ENCODE measurements at regions not wholly inside any gene's neighbourhood (a gene's known extent, or its start where the extent isn't known, plus 50 kb on each side); places are given as distances from the start of the nearest gene placed in this dataset.
A peak's percentile ranks its signal among the peaks of the same experiment; 100 is the strongest.
"Not testable (repeated sequence)": the region's sequence is repeated elsewhere in the genome, so short reads cannot be mapped to it uniquely, and the experiment has no call there.

DNA sequence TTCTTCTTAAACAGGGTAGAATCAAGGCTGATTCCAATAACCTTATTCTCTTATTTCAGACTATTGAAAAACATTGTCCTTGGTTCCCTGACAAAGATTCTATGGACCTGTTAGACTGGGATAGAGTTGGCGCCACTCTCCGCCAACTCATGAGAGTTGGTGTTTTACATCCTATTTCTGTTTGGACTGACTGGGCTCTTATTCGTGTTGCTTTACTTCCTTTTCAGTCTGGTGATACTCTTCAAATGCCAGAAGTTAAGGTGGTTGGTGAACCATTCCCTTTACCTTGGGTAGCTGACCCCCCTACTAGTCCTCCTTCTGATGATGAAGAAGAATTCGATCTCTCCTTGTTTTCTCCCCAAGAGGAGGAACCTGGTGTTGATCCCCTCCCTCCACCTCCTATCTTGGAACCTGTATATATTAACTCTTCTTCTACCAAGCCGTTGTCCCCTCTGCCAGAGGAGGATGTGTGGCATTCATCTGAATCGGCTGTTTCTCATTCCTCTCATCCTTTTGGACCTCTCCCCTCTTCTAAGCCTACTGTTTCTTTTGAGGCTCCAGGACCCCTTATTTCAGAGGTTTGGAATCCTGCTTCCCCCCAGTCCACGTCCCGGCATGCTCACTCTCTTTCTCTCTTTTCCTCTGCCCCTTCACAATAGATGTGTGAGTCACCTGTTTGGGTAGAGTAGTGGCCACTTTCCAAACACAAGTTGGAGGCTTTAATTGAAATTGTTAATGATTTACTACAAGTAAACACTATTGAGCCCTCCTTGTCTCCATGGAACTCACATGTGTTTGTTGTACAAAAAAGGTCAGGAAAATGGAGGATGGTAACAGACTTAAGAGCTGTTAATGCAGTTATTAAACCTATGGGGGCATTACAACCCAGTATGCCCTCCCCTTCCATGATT, 585.7 kb downstream of the NSUN3 start:
- not testable (repeated sequence) for H3K27ac ChIP-seq (ENCODE audit: low read length); H3K9me3 ChIP-seq (replicated peaks; ENCODE audit: control insufficient read depth, low read depth, low read length); DNase-seq; H3K27me3 ChIP-seq (ENCODE audit: control insufficient read depth, insufficient read depth, low read length); H3K4me3 ChIP-seq (ENCODE audit: low read length); H3K36me3 ChIP-seq (ENCODE audit: control insufficient read depth, insufficient read depth, low read length); H3K4me1 ChIP-seq (ENCODE audit: control insufficient read depth, insufficient read depth, low read length)
- 83% methylated on average over 1 of the region's 8 CpGs for WGBS (ENCODE audit: insufficient coverage)

DNA sequence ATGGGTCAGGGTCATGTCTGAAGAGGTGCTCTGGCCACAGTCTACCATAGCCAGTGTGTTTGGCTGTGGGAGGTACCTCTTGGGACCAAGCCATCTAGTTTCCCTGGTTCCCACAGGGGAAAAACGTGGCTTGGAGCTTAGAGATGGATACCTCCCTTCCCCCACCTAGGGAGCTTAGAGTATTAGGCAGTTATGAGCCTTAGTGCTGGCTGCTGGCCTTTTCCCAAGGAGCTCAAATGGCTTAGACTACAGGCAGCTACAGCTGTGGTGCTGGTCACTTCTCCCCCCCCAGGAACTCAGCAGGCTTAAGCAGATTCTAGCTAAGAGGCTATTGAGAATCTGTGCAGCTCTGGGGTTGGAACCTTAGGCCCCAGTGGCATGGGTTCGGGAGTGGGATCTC, 591.2 kb downstream of the NSUN3 start:
- no peak overlapping the region for H3K4me3 ChIP-seq (ENCODE audit: low read length)
- no peaks in the 10 kb centered on the region for H3K27me3 ChIP-seq (ENCODE audit: control insufficient read depth, insufficient read depth, low read length)
- peaks cover 7% of the 10 kb centered on the region for H3K9me3 ChIP-seq (replicated peaks; ENCODE audit: control insufficient read depth, low read depth, low read length)
- H3K27ac ChIP-seq (ENCODE audit: low read length): no peak overlapping the region
- no peaks in the 10 kb centered on the region for H3K4me1 ChIP-seq (ENCODE audit: control insufficient read depth, insufficient read depth, low read length)
- DNase-seq: no peak
- WGBS (ENCODE audit: insufficient coverage): 100% methylated on average over 1 of the region's 2 CpGs
- no peaks in the 10 kb centered on the region for H3K36me3 ChIP-seq (ENCODE audit: control insufficient read depth, insufficient read depth, low read length)

DNA sequence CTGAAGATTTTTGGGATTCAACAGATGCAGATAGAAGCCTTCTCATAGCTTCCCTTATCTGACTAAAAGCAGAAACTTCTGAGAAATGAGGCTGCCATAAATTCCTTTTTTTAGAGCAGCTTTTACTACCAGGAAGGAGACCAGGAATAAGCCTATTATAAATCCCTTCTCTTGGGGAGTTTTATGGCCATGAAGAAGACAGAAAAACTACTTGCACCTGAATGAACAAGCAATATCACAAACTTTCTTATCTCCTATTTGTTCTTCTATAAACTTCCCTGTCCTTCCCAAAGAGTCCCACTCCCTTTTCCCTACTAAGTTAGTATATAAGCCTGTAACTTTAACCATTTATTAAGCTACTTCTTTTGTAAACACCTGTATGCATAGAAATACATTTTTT, 603.1 kb downstream of the NSUN3 start:
- Histone ChIP-seq H3K27me3 (ENCODE audit: control insufficient read depth, insufficient read depth, low read length) (no peaks in the 10 kb centered on the region), H3K9me3 (replicated peaks; ENCODE audit: control insufficient read depth, low read depth, low read length) (no peaks in the 10 kb centered on the region), H3K27ac (ENCODE audit: low read length) (no peak overlapping the region), H3K4me3 (ENCODE audit: low read length) (no peak overlapping the region), H3K4me1 (ENCODE audit: control insufficient read depth, insufficient read depth, low read length) (no peaks in the 10 kb centered on the region), H3K36me3 (ENCODE audit: control insufficient read depth, insufficient read depth, low read length) (no peaks in the 10 kb centered on the region)
- no peak for DNase-seq

DNA sequence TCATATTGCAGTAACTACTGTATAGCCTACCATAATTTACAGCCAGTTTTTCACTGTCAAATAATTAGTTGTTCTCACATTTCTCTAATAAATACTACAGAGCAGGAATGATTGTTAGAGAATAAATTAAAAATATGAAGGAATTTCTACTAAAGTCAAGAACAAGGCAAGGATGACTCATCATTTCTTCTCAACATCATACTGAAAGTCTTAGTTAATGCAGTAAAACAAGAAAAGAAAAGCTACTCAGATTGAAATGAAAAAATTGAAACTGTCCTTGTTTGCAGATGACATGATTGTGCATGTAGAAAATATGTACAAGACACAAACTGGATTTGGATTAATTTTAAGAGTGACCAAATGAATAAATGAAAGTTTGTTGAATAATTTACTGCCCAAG, 608.2 kb downstream of the NSUN3 start:
- H3K36me3 ChIP-seq (ENCODE audit: control insufficient read depth, insufficient read depth, low read length): no peaks in the 10 kb centered on the region
- no peak overlapping the region for H3K27ac ChIP-seq (ENCODE audit: low read length)
- DNase-seq: no peak
- H3K4me3 ChIP-seq (ENCODE audit: low read length): no peak overlapping the region
- no peaks in the 10 kb centered on the region for H3K27me3 ChIP-seq (ENCODE audit: control insufficient read depth, insufficient read depth, low read length)
- no peaks in the 10 kb centered on the region for H3K4me1 ChIP-seq (ENCODE audit: control insufficient read depth, insufficient read depth, low read length)
- peaks cover 4% of the 10 kb centered on the region for H3K9me3 ChIP-seq (replicated peaks; ENCODE audit: control insufficient read depth, low read depth, low read length)

DNA sequence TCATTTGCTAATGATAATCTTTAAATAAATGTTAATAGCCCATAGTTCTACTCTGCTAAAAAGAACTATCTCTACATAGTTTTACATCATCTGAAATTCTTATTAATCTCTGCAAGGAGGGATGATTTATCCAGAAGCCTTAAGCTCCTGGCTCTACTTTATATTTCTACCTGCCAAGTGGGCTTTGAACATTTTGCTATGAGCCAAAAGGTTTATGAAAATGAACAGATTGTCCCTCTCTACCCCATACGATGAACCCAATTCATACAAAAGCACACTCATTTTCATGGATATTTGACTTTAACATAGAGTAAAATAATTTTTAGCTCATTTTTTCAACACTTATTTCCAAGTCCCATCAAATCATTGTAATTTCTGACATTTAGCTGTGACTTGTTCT, 611.0 kb downstream of the NSUN3 start:
- no CpG with 5 or more reads among the region's 1 CpG for WGBS (ENCODE audit: insufficient coverage)
- DNase-seq: peak; percentile 63

DNA sequence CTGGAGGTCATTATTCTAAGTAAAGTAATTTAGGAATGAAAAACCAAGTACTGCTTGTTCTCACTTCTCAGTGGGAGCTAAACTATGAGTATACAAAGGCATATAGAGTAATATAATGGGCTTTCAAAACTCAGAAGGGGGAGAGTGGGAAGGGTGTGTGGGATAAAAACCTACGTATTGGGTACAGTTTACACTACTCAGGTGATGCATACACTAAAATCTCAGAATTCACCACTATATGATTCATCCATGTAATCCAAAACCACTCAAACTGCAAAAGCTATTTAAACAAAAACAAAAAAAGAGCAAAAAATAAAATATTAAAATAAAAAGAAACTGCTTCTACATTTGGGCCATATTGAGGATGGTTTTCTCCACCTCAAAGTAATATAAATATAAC, 623.3 kb downstream of the NSUN3 start:
- Histone ChIP-seq H3K4me3 (ENCODE audit: low read length) (no peak overlapping the region), H3K9me3 (replicated peaks; ENCODE audit: control insufficient read depth, low read depth, low read length) (peaks cover 4% of the 10 kb centered on the region), H3K27me3 (ENCODE audit: control insufficient read depth, insufficient read depth, low read length) (no peaks in the 10 kb centered on the region), H3K27ac (ENCODE audit: low read length) (no peak overlapping the region), H3K4me1 (ENCODE audit: control insufficient read depth, insufficient read depth, low read length) (no peaks in the 10 kb centered on the region), H3K36me3 (ENCODE audit: control insufficient read depth, insufficient read depth, low read length) (no peaks in the 10 kb centered on the region)
- DNase-seq: no peak
- no CpG with 5 or more reads among the region's 1 CpG for whole genome bisulfite sequencing (ENCODE audit: insufficient coverage)

More for the DNA sequence above, 611.0 kb downstream of the NSUN3 start:
- H3K4me1 ChIP-seq (ENCODE audit: control insufficient read depth, insufficient read depth, low read length): no peaks in the 10 kb centered on the region
- no peak overlapping the region for H3K27ac ChIP-seq (ENCODE audit: low read length)
- no peaks in the 10 kb centered on the region for H3K36me3 ChIP-seq (ENCODE audit: control insufficient read depth, insufficient read depth, low read length)
- peaks cover 12% of the 10 kb centered on the region for H3K9me3 ChIP-seq (replicated peaks; ENCODE audit: control insufficient read depth, low read depth, low read length)
- H3K4me3 ChIP-seq (ENCODE audit: low read length): no peak overlapping the region
- no peaks in the 10 kb centered on the region for H3K27me3 ChIP-seq (ENCODE audit: control insufficient read depth, insufficient read depth, low read length)

DNA sequence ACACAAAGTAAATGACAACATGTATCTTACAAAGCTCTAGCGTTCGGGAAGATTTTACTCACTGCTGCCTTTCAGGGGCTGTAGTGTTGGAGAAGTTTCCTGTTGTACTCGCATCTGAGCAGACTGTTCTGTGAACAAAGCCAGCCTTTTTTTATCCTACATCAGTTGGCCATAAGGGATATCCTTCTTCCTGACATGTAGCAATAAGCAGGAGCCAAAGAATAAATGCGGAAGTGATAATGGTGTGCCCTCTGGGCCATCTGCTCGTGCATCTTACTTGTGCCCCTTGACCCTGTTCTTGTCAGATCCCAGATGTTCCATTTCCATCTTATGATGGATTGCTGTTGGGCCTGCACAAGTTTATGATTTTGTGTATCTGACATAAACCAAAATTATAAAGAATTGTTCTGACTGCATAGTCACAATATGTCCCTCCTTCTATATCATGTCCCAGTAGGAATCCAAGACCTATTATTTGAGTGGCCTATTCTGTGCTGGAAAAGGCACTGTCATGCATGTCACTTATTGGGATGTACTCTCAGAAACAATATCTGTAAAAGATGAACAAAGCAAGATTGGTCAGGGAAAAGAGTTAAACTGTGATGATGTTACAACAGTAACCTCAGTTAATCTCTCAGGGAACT, 631.3 kb downstream of the NSUN3 start:
- no peaks in the 10 kb centered on the region for H3K27me3 ChIP-seq (ENCODE audit: control insufficient read depth, insufficient read depth, low read length)
- no peak overlapping the region for H3K4me3 ChIP-seq (ENCODE audit: low read length)
- H3K4me1 ChIP-seq (ENCODE audit: control insufficient read depth, insufficient read depth, low read length): no peaks in the 10 kb centered on the region
- H3K36me3 ChIP-seq (ENCODE audit: control insufficient read depth, insufficient read depth, low read length): no peaks in the 10 kb centered on the region
- WGBS (ENCODE audit: insufficient coverage): no CpG with 5 or more reads among the region's 5 CpGs
- H3K27ac ChIP-seq (ENCODE audit: low read length): no peak overlapping the region
- H3K9me3 ChIP-seq (replicated peaks; ENCODE audit: control insufficient read depth, low read depth, low read length): no peaks in the 10 kb centered on the region
- no peak for DNase-seq

DNA sequence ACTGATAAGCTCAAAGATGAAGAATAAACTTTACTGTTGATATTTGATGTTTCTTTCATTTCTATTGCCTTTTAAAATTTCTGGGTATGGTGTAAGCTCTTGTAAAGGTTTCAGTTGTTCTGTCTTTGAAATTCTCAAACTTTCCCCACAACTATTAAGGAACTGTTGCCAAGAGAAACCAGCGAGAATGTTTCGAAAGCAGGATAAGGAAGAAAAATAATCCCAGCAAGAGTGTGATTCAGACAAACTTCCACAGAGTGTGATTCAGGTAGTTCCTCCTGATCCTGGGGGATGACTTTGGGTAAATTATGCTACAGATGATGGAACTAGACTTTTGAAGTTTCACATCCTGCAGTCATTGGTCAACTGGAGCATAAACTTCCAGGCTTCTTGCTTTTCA, 632.0 kb downstream of the NSUN3 start:
- DNase-seq: no peak
- Histone ChIP-seq H3K4me3 (ENCODE audit: low read length) (no peak overlapping the region), H3K27ac (ENCODE audit: low read length) (no peak overlapping the region), H3K36me3 (ENCODE audit: control insufficient read depth, insufficient read depth, low read length) (no peaks in the 10 kb centered on the region), H3K9me3 (replicated peaks; ENCODE audit: control insufficient read depth, low read depth, low read length) (no peaks in the 10 kb centered on the region), H3K4me1 (ENCODE audit: control insufficient read depth, insufficient read depth, low read length) (no peaks in the 10 kb centered on the region), H3K27me3 (ENCODE audit: control insufficient read depth, insufficient read depth, low read length) (no peaks in the 10 kb centered on the region)
- 100% methylated on average over 1 of the region's 2 CpGs for WGBS (ENCODE audit: insufficient coverage)

DNA sequence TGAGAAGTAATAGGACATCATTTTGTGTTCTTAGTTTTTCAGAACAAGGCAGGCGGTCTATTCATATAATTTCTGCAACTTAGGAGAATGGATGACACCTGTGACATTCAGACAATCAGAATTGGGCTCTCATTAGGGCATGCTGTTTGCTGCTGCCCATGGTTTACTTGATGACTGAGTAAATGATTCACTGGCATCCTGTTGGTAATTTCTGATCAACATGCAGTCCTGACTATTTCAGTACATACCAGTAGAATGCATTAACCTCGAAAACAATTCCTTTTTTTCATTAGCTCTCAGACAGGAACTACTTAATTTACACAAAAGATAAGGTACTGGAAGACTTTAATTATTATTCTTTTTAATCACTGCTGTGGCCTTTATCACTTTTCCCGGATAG, 641.6 kb downstream of the NSUN3 start:
- H3K36me3 ChIP-seq (ENCODE audit: control insufficient read depth, insufficient read depth, low read length): no peaks in the 10 kb centered on the region
- H3K4me1 ChIP-seq (ENCODE audit: control insufficient read depth, insufficient read depth, low read length): no peaks in the 10 kb centered on the region
- no peaks in the 10 kb centered on the region for H3K27me3 ChIP-seq (ENCODE audit: control insufficient read depth, insufficient read depth, low read length)
- no peaks in the 10 kb centered on the region for H3K9me3 ChIP-seq (replicated peaks; ENCODE audit: control insufficient read depth, low read depth, low read length)
- DNase-seq: no peak
- WGBS (ENCODE audit: insufficient coverage): 83% methylated on average over 1 of the region's 3 CpGs
- H3K4me3 ChIP-seq (ENCODE audit: low read length): no peak overlapping the region
- no peak overlapping the region for H3K27ac ChIP-seq (ENCODE audit: low read length)

DNA sequence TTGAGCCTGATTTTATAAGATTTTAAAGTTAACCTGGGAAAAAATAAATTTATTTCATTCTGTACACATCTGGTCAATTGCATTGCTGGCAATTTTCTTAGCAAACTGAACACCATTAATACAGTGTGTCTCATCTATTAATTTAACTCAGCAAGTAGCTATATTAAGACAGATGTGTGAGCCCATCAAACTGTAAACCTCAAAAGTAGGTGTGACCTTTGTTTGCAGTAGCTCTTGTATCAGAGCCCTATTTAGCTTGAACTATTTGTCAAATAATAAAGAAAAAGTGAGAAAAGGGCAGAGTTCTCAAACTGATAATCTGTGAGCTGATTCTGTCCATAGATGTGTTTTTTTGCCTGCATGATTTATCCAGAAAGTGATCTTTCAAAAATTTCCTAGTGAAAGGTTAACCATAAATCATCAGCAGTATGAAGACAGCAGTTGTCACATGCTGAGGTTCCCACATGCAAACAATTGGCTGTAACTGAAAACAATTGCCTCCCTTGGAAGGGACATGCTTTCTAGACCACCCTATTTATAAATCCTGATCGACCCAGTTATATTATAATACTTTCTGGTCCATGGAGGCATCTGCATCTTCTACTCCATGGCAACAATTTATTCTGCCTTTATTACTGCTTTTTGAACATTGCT, 646.5 kb downstream of the NSUN3 start:
- Histone ChIP-seq H3K4me3 (ENCODE audit: low read length) (no peak overlapping the region), H3K4me1 (ENCODE audit: control insufficient read depth, insufficient read depth, low read length) (no peaks in the 10 kb centered on the region), H3K27me3 (ENCODE audit: control insufficient read depth, insufficient read depth, low read length) (no peaks in the 10 kb centered on the region), H3K36me3 (ENCODE audit: control insufficient read depth, insufficient read depth, low read length) (no peaks in the 10 kb centered on the region), H3K27ac (ENCODE audit: low read length) (no peak overlapping the region), H3K9me3 (replicated peaks; ENCODE audit: control insufficient read depth, low read depth, low read length) (no peaks in the 10 kb centered on the region)
- no CpG with 5 or more reads among the region's 1 CpG for WGBS (ENCODE audit: insufficient coverage)
- no peak for DNase-seq

All from muscle of leg (tissue), 3 donors.